GM12875 (cell line): ENCODE measurements at regions not wholly inside any gene's neighbourhood (a gene's known extent, or its start where the extent isn't known, plus 50 kb on each side); places are given as distances from the start of the nearest gene placed in this dataset.

Source experiments
- H3K4me3 ChIP-seq: one replicate; pipeline ENCODE4 v1.5.1; 2011; ENCODE audit warnings: low read depth, low read length, control low read depth
- TF ChIP-seq, protein P1 (sequence below): IDR thresholded peaks from 2 replicates; pipeline ENCODE4 v1.5.1; 2011; ENCODE audit warnings: low read depth, mild to moderate bottlenecking, control low read depth, inconsistent platforms, low read length, moderate library complexity, borderline replicate concordance; ENCODE audit not compliant: insufficient read depth

GRCh38 chr10:123611243-123611642, 54.9 kb upstream of the GPR26 start:
- TF ChIP-seq, protein P1, sequence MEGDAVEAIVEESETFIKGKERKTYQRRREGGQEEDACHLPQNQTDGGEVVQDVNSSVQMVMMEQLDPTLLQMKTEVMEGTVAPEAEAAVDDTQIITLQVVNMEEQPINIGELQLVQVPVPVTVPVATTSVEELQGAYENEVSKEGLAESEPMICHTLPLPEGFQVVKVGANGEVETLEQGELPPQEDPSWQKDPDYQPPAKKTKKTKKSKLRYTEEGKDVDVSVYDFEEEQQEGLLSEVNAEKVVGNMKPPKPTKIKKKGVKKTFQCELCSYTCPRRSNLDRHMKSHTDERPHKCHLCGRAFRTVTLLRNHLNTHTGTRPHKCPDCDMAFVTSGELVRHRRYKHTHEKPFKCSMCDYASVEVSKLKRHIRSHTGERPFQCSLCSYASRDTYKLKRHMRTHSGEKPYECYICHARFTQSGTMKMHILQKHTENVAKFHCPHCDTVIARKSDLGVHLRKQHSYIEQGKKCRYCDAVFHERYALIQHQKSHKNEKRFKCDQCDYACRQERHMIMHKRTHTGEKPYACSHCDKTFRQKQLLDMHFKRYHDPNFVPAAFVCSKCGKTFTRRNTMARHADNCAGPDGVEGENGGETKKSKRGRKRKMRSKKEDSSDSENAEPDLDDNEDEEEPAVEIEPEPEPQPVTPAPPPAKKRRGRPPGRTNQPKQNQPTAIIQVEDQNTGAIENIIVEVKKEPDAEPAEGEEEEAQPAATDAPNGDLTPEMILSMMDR = no peak
- no peak overlapping the region for H3K4me3 ChIP-seq

DNA sequence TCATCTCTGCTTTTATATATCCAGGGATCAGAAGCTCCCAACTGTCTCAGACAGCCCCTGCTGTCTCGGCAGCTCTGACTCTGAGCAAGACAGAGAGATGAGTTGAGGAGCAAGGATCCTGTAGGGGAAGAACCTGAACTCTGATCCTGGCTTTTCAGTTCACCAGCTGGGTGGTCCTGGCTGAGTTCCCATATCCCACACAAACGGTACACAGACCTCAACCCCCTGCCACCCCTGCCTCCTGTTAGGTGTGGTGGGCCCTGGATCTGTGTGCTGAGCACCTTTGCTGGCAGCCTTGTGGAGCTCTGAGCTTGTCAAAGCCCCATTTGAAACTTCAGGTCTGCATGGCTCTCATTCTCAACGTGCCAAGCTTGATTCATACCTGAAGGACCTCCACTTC, 54.3 kb upstream of the GPR26 start:
- no peak overlapping the region for H3K4me3 ChIP-seq
- TF ChIP-seq, protein P1 = no peak

DNA sequence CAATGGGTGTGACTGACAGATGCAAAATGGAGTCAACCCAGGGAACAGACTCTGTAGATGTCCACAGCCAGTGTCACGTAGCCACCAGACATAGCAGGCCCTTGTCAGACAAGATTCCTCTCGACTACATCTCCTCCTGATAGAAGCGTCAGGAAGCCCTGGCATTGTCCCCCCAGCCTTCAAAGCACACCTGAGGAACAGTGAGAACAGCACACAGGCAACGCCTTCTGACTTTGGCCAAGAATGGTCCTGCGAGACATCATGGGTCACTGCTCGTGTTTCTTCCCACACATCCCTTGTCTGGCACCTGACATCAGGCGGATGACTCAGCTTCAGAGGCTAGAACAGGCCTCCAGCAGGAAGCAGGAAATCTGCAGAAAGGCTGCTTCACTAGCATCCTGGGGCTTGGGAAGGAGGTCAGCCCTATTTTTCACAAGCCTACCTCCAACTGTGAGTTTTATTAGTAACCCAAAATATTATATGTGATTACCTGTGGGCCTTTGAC, 52.8 kb upstream of the GPR26 start:
- TF ChIP-seq, protein P1 = no peak
- H3K4me3 ChIP-seq = no peak overlapping the region

GRCh38 chr10:123614888-123615287, 51.3 kb upstream of the GPR26 start:
- no peak overlapping the region for H3K4me3 ChIP-seq
- TF ChIP-seq, protein P1 = no peak
